GM18951 (cell line): ENCODE measurements at regions not wholly inside any gene's neighbourhood (a gene's known extent, or its start where the extent isn't known, plus 50 kb on each side); places are given as distances from the start of the nearest gene placed in this dataset.

ENCODE experiments used
- POLR2A ChIP-seq: IDR thresholded peaks from 4 replicates; pipeline ENCODE4 v1.6.1; 2011; ENCODE audit warnings: mild to moderate bottlenecking; ENCODE audit not compliant: insufficient read length, insufficient read depth; ENCODE audit errors: extremely low read depth
- in situ Hi-C: fragments of 300-500 bp; cut with MboI; formaldehyde crosslinking; loops from one replicate; pipeline ENCODE4 v1.12.0; 2022; ENCODE audit warnings: low sequenced_read_pairs, mixed read lengths, inconsistent platforms; ENCODE audit not compliant: unreplicated experiment

DNA sequence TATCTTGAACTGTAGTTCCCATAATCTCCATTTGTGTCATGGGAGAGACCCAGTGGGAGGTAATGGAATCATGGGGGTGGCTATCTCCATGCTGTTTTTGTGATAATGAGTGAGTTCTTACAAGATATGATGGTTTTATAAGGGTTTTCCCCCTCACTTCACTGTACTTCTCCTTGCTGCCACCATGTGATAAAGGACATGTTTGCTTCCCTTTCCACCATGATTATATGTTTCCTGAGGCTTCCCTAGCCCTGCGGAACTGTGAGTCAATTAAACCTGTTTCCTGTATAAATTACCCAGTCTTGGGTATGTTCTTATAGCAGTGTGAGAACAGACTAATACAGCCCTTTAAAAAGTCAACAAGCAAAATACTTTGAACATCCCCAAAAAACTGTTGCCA is 427.7 kb downstream of the HTR7 start:
- in situ Hi-C loops: no loop called here

DNA sequence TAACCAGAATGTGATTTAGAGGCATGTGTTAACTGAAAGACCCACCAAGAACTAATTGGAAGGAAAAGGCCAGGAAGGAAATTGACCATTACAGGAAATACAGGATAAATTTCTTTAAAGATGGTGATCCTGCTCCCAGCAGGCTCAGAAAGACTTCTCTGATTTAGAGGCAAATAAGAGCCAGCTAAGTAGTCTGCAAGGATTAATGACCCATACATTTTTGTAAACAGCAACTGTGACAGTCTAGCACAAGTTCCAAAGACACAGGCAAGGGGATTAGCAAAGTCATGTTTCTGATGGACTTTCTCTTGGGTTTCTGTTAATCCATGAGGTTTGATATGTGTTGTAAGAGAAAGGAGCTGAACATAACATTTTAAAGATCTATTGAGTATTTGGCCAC is 425.0 kb downstream of the HTR7 start:
- TF ChIP-seq POLR2A: no peak
- in situ Hi-C loops: no loop called here

More for the DNA sequence above, 427.7 kb downstream of the HTR7 start:
- no peak for TF ChIP-seq POLR2A

DNA sequence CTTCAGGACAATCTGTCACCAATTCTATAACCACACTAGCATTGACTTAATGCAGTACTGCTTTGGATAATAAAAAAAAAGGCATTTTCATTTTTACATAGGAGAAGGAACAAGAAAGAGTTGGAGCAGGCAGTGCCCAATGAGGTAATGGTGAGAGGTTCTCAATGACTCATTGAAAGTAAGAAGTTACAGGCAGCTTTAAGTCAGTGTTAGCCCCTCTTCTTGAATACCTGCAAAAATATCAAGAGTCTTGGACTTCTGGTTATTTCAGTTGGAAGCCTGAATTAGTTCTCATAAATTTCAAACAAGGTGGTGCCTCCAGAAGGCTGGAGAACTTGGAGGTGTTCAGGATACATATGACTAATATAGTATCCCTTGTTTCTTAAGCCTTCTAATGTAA is 422.5 kb downstream of the HTR7 start:
- TF ChIP-seq POLR2A: no peak
- in situ Hi-C loops: no loop called here

DNA sequence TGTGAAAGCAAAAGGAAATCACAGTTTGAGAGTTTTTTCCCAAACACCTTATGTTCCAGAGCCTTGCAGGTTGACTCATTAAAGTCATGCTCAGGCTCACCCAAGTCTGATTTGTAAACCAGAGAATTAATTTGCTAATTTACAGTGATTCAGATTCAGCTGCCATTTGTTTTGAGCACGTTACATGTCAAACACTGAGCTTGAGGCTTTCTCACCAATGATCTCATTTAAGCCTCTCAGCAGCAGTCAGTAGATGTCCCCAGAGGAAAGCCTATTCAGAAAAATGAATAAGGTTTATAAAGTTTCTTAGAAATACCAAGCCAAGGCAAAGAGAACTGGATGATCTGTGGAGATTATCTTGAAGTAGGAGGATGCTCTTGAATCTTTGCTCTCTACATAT is 420.4 kb downstream of the HTR7 start:
- in situ Hi-C loops: no loop called here
- no peak for TF ChIP-seq POLR2A

DNA sequence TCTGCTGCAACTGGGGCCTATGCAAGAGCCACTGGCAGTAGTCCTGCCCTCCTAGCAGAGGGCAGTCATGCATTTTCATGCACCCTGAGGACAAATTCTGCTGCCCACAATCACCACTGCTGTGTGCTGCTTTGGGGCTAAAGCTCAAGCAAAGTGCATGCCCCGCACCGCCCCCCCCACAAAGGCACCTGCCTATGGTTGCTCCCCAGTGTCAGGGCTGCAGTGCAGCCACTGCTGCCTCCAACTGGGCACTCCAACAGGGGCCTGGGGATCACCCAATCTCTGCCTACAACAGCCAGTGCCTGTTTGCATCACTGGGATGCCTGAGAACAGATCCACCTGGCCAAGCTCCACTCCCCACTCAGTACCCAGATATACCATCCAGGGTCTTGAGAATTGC is 417.0 kb downstream of the HTR7 start:
- in situ Hi-C loops: no loop called here
- no peak for TF ChIP-seq POLR2A

DNA sequence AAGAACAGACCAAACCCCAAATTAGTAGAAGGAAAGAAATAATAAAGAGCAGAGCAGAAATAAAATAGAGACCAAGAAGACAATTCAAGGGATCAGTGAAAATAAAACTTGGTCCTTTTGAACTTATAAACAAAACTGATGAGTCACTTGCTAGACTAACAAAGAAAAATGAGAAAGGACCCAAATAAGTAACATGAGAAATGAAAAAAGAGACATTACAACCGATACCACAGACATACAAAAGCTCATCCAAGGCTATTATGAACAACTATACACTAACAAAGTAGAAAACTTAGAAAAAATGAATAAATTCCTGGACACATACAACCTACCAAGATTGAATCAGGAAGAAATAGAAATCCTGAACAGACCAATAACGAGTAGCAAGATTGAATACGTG is 414.5 kb downstream of the HTR7 start:
- in situ Hi-C loops: no loop called here
- no peak for TF ChIP-seq POLR2A

DNA sequence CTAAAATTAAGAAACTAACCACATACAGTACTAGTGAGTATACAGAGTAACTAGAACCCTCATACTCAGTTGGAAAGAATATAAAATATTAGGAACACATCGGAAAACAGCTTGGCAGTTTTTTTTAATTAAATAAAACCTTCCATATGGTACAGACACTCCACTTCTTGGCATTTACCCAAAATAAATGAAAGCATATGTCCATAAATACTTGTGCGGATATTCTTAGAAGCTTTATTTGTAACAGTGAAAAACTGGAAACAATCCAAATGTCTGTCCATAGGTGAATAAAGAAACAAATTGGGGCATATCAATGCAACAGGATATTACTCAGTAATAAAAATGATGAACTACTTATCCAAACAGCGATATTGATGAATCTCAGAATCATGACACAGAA is 410.0 kb downstream of the HTR7 start:
- no peak for TF ChIP-seq POLR2A
- in situ Hi-C loops: no loop called here

DNA sequence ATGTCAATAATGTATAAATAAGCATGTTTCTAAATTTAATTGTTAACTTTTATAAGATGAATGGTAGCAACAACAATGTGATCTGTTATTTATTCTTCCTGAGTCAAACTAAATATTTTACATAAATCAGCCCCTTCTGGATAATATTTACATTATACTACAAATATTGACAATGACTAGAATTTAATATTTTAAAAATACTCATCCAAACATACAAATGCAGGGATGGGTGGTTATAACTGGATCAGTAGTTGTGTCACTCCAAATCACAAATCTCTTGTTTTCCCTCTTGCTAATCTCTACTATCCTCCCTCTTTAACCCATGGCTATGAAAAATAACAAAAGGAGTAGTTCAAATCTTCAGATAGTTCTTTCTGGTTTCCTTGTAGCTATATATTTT is 407.0 kb downstream of the HTR7 start:
- TF ChIP-seq POLR2A: no peak
- in situ Hi-C loops: no loop called here

DNA sequence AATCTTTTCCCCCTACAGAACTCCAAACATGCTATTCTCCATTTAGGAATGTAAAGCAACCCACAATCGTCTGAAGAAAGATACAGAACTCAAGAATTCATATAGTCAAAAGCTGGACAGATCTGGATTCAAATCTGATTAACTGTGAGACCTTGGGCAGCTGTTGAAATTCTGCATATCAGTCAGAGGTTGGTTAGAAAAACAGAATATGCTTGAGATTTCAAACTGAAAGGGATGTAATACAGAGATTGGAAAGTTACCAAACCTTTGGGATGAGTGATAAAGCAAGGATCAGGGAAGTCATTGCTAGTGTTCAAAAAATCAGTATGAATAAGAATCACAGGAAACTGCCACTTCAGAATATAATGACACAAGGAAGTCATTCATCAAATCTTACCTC is 406.6 kb downstream of the HTR7 start:
- in situ Hi-C loops: no loop called here
- TF ChIP-seq POLR2A: no peak

DNA sequence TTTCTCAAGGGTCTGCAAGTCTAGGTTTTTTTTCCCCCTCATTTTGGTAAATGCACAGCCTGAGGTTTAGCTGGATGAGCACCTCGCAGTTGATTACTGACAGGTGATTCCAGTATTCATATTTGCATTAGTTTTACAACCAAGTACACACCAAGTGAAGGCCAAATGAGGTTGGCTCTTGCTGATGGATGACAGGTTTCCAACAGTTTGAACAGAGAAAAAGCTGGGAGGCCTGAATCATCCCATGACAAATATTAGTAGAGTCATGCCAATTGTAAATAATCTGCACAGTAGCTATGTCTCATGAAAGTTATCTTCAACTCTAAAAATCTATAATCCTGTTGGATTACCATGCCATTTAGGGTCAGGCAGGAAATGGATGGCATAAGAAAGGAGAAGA is 399.8 kb downstream of the HTR7 start:
- TF ChIP-seq POLR2A: no peak
- in situ Hi-C loops: no loop called here

DNA sequence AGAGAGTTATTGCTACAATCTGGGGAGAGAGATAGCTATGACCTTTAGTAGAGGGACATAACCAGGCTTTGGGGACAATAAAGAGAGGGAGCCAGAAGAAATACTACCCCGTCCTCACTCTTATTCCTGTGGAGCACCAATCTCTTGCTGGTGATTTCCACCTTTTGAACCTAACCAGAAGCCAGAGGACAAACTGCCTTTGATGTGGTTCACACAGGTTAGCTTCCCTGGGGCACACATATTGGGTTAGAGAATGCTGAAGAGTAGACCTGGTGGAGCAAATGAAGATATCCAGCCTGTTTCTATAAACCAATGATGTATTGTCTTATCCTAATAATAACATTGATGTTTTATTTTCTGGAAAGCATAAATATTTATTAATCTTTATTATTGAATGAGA is 399.3 kb downstream of the HTR7 start:
- no peak for TF ChIP-seq POLR2A
- in situ Hi-C loops: no loop called here

DNA sequence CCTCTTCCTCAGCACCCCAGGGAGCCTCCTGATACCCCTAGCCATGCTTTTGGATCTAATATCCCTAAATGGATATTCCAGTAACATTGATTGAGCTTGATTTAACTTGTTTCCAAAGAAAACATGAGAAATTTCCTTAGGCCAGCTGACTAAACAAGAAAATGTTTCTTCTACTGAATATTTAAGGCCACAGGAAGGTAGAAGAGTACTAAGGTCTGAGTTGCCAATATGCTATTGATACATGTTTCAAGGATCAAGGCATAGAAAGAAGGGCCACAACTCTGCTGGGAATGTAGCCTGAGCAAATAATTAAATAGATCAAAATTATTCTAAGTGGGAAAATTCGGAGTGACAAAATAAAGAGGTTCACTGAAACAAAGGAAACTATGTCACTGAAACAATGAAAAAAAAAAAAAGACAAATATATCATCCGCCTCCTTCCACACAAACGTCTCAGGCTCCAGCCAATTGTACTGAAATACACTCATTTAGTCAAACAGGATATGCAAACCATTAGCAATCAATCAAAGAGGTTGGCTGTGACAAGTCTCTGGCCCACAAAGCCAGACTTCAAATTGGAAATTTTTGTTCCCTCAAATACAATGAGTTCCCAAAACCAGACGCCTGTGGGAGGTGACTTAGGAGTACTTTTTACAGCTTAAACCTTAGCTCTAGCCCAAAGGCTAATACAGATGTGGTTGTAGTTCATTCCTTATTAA is 396.2 kb downstream of the HTR7 start:
- no peak for TF ChIP-seq POLR2A

DNA sequence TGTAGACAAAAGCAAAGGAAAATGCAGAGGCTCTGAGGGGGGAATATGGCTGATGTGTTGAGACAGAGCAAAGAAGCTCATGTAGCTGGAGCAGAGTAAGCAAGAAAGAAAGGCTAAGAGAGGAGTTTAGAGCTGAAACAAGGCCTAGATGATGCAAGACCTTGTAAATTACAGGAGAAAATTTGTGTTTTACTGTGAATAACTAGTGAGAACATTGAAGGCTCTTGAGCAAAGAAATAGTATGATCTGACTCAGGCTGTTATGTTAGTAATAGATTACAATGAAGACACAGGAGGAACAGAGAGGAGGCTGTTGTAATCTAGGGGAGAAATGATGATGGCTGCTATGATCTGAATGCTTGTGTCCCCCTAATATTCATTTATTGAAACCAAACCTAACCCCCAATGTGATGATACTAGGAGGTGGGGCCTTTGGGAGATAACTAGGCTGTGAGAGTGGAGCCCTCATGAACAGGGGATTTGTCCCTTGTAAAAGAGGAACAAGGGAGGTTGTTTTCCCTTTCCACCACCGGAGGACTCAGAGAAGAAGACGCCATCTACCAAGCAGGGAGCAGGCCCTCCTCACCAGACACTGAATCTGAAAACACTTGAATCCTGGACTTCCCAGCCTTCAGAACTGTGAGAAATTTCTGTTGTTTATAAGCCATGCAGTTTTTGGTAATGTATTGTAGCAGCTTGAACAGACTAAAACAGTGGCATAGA is 394.9 kb downstream of the HTR7 start:
- in situ Hi-C loops: no loop called here
- TF ChIP-seq POLR2A: no peak

More for the DNA sequence above, 396.2 kb downstream of the HTR7 start:
- in situ Hi-C loops: no loop called here

DNA sequence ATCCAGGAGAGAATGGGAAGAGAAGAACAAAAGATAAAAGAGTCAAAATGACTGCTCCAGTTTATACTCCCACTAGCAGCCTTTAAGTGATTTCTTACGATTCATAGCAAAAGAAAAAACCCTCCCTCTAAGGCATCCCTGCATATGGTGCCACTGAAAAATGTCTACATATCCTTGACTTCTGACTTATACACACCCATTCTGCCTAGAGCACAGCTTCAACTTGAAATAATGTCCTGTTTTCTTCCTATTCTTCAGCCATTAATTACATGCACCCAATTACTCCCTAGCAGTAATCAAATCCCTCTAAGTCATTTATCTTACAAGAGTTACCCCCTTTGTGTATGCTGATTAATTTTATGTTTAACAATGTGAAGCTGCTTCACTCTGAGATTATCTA is 393.5 kb downstream of the HTR7 start:
- no peak for TF ChIP-seq POLR2A
- in situ Hi-C loops: no loop called here
